WTC11 (cell line): ENCODE measurements at regions not wholly inside any gene's neighbourhood (a gene's known extent, or its start where the extent isn't known, plus 50 kb on each side); places are given as distances from the start of the nearest gene placed in this dataset.

Experiments
- ATAC-seq: fragments of 200-7000 bp; cut with Tn5 transposase; 2 replicates; pipeline ENCODE4 v1.10.0; 2021; ENCODE audit warnings: mild to moderate bottlenecking, moderate library complexity
- CTCF ChIA-PET: fragments of 300-600 bp; sonication (Branson Sonifier 250); formaldehyde crosslinking; loops from one replicate; lab custom pipeline; 2021; ENCODE audit warnings: antibody characterized with exemption; lab: Charles Lee
- POLR2A ChIA-PET: fragments of 350-600 bp; sonication (Branson Sonifier 250); formaldehyde crosslinking; loops from one replicate; lab custom pipeline; 2021; ENCODE audit warnings: antibody characterized with exemption; lab: Charles Lee
- DNase-seq: peaks from one replicate; pipeline ENCODE4 v3.0.0; 2021; ENCODE audit warnings: low spot score
- H3K27ac Mint-ChIP-seq: 2 replicates; pipeline ENCODE4 v1.8.0; 2021; ENCODE audit warnings: mixed read lengths
- H3K27me3 Mint-ChIP-seq: 2 replicates; pipeline ENCODE4 v1.8.0; 2021; ENCODE audit warnings: low read depth, mild to moderate bottlenecking, moderate library complexity, mixed read lengths
- H3K36me3 Mint-ChIP-seq: 2 replicates; pipeline ENCODE4 v1.8.0; 2021; ENCODE audit warnings: mixed read lengths
- H3K4me1 Mint-ChIP-seq: 2 replicates; pipeline ENCODE4 v1.8.0; 2022; ENCODE audit warnings: mixed read lengths
- H3K4me3 Mint-ChIP-seq: 2 replicates; pipeline ENCODE4 v1.8.0; 2021; ENCODE audit warnings: mild to moderate bottlenecking, moderate library complexity, mixed read lengths
- H3K9me3 Mint-ChIP-seq: 2 replicates; pipeline ENCODE4 v1.8.0; 2021; ENCODE audit warnings: mixed read lengths
- ATF1 ChIP-seq: sonication (generic); formaldehyde crosslinking; IDR thresholded peaks from 2 replicates; pipeline ENCODE4 v1.8.1; 2023; ENCODE audit warnings: mild to moderate bottlenecking, moderate library complexity, missing genetic modification reagents
- CBFB ChIP-seq: sonication (generic); formaldehyde crosslinking; IDR thresholded peaks from 2 replicates; pipeline ENCODE4 v1.8.1; 2022; ENCODE audit warnings: mild to moderate bottlenecking, low read depth, missing genetic modification reagents
- CREB1 ChIP-seq: sonication (generic); formaldehyde crosslinking; IDR thresholded peaks from 2 replicates; pipeline ENCODE4 v1.8.0; 2023; ENCODE audit warnings: mild to moderate bottlenecking, missing genetic modification reagents
- E2F1 ChIP-seq: sonication (generic); formaldehyde crosslinking; IDR thresholded peaks from 2 replicates; pipeline ENCODE4 v1.8.0; 2022; ENCODE audit warnings: mild to moderate bottlenecking, missing genetic modification reagents
- ELF4 ChIP-seq: sonication (generic); formaldehyde crosslinking; IDR thresholded peaks from 2 replicates; pipeline ENCODE4 v1.8.1; 2022; ENCODE audit warnings: low read depth, mild to moderate bottlenecking, moderate library complexity, missing genetic modification reagents
- EMX1 ChIP-seq: fragments of 250-450 bp; sonication (Bioruptor Pico); IDR thresholded peaks from 2 replicates; pipeline ENCODE4 v1.8.0; 2021; ENCODE audit warnings: mild to moderate bottlenecking
- ERG ChIP-seq: fragments of 250-450 bp; sonication (Bioruptor Pico); IDR thresholded peaks from 2 replicates; pipeline ENCODE4 v1.8.0; 2021; ENCODE audit warnings: mild to moderate bottlenecking
- FOXP4 ChIP-seq: sonication (generic); formaldehyde crosslinking; IDR thresholded peaks from 2 replicates; pipeline ENCODE4 v1.8.0; 2022; ENCODE audit warnings: mild to moderate bottlenecking, missing genetic modification reagents
- IRF1 ChIP-seq: sonication (generic); formaldehyde crosslinking; IDR thresholded peaks from 2 replicates; pipeline ENCODE4 v1.8.0; 2023; ENCODE audit warnings: missing genetic modification reagents
- IRF2 ChIP-seq: sonication (generic); formaldehyde crosslinking; IDR thresholded peaks from 2 replicates; pipeline ENCODE4 v1.8.0; 2022; ENCODE audit warnings: low read depth, missing genetic modification reagents, borderline replicate concordance
- MXD4 ChIP-seq: fragments of 250-450 bp; sonication (Bioruptor Pico); IDR thresholded peaks from 2 replicates; pipeline ENCODE4 v1.8.0; 2021; ENCODE audit warnings: mild to moderate bottlenecking, moderate library complexity, borderline replicate concordance
- MYBL2 ChIP-seq: sonication (generic); formaldehyde crosslinking; IDR thresholded peaks from 2 replicates; pipeline ENCODE4 v1.8.1; 2023; ENCODE audit warnings: mild to moderate bottlenecking, moderate library complexity, missing genetic modification reagents
- NFE2L1 ChIP-seq: sonication (generic); formaldehyde crosslinking; IDR thresholded peaks from 2 replicates; pipeline ENCODE4 v1.8.1; 2023; ENCODE audit warnings: missing genetic modification reagents
- NR3C1 ChIP-seq: sonication (generic); formaldehyde crosslinking; conservative IDR thresholded peaks from 2 replicates; pipeline ENCODE4 v1.8.1; 2023; ENCODE audit warnings: low read depth, mild to moderate bottlenecking, missing genetic modification reagents
- TCF7 ChIP-seq: sonication (generic); formaldehyde crosslinking; IDR thresholded peaks from 2 replicates; pipeline ENCODE4 v1.8.0; 2022; ENCODE audit warnings: mild to moderate bottlenecking, low read depth, missing genetic modification reagents, moderate library complexity
- TP53 ChIP-seq: sonication (generic); formaldehyde crosslinking; IDR thresholded peaks from 2 replicates; pipeline ENCODE4 v1.8.1; 2023; ENCODE audit warnings: mild to moderate bottlenecking, missing genetic modification reagents
- USF1 ChIP-seq: sonication (generic); formaldehyde crosslinking; IDR thresholded peaks from 2 replicates; pipeline ENCODE4 v1.8.0; 2022; ENCODE audit warnings: mild to moderate bottlenecking, missing genetic modification reagents
- ZNF416 ChIP-seq: fragments of 250-450 bp; sonication (Bioruptor Pico); IDR thresholded peaks from 2 replicates; pipeline ENCODE4 v1.9.0; 2021; ENCODE audit warnings: mild to moderate bottlenecking, inconsistent platforms
- ZNF532 ChIP-seq: fragments of 250-450 bp; sonication (Bioruptor Pico); IDR thresholded peaks from 2 replicates; pipeline ENCODE4 v1.9.0; 2021; ENCODE audit warnings: mild to moderate bottlenecking, borderline replicate concordance
- TF ChIP-seq, protein P1 (sequence below): fragments of 250-450 bp; sonication (Bioruptor Pico); conservative IDR thresholded peaks from 2 replicates; pipeline ENCODE4 v1.9.0; 2021; ENCODE audit warnings: mild to moderate bottlenecking
- TF ChIP-seq, protein P2 (sequence below): fragments of 250-450 bp; sonication (Bioruptor Pico); IDR thresholded peaks from 2 replicates; pipeline ENCODE4 v2.1.2; 2022; ENCODE audit warnings: mild to moderate bottlenecking, moderate library complexity

DNA sequence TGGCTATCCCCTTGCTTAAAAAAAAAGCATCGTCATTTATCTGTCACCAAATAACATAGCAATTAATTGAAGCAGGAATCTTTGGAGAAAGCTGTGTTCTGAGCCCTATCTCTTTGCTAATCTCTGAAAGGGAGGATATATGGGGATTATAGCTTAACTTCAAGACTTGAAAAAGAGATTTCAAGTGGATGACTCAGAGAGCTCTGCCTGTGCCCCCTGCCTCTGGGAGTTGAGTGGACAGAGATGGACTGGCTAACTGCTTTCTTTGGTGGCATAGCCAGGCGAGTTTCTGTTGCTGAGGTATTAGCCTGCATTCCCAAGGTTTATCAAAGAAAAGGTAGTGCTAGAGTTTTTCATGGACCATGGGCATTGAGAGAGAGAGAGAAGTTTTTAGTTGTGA is 91.6 kb downstream of the DDIT4L start (continued):
- no peak for TF ChIP-seq EMX1 (CRISPR knock-in tag)
- TF ChIP-seq ERG (CRISPR knock-in tag) = no peak
- TF ChIP-seq ZNF532 (CRISPR knock-in tag) = no peak
- no peak for TF ChIP-seq TCF7
- no peak for TF ChIP-seq ATF1 (CRISPR knock-in tag)
- TF ChIP-seq, all 79 proteins: peak for 0

GRCh38 chr4:100098011-100098545 is 92.2 kb downstream of the DDIT4L start:
- Mint-ChIP-seq H3K4me3 (no peak overlapping the region), H3K27me3 (no peaks in the 10 kb centered on the region; the same call in 1 of the 2 replicates), H3K36me3 (no peaks in the 10 kb centered on the region), H3K9me3 (no peaks in the 10 kb centered on the region), H3K4me1 (peaks cover 46% of the 10 kb centered on the region), H3K27ac (no peak overlapping the region)
- ATAC-seq = no peak
- TF ChIP-seq MYBL2 (CRISPR knock-in tag) (no peak), USF1 (CRISPR knock-in tag) (no peak), ELF4 (no peak), NFE2L1 (CRISPR knock-in tag) (no peak), E2F1 (no peak), CREB1 (CRISPR knock-in tag) (no peak), FOXP4 (CRISPR knock-in tag) (no peak), IRF2 (no peak), CBFB (CRISPR knock-in tag) (no peak), IRF1 (CRISPR knock-in tag) (no peak), ZNF416 (CRISPR knock-in tag) (no peak), NR3C1 (CRISPR knock-in tag) (no peak), TP53 (CRISPR knock-in tag) (no peak), MXD4 (CRISPR knock-in tag) (no peak)
- TF ChIP-seq, protein P1, sequence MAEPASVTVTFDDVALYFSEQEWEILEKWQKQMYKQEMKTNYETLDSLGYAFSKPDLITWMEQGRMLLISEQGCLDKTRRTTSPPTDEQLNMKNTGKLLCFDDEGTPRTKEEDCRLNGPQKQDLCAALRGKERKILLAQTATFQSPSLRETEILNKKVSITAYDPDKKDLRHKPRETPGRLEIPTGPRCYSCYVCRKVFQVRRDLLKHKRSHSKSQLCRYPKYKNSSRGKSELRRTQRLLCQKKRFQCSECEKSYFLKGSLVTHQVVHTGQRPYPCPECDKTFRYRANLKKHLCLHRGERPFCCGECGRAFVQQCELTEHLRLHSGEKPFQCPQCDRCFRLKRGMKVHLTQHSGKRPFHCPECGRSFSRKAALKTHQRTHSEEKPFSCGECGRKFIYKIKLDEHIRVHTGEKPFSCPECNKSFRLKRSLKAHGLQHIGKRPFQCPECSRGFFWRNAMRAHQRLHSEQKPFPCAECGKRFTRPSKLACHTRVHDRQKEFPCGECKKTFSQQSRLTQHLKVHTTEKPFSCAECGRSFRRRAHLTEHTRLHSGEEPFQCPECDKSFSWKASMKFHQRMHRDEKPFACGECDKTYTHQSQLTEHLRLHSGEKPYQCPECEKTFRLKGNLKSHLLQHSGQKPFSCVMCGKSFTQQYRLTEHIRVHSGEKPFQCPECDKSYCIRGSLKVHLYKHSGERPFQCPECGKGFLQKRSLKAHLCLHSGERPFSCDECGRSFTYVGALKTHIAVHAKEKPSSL (CRISPR knock-in tag) = no peak
- TF ChIP-seq, protein P2, sequence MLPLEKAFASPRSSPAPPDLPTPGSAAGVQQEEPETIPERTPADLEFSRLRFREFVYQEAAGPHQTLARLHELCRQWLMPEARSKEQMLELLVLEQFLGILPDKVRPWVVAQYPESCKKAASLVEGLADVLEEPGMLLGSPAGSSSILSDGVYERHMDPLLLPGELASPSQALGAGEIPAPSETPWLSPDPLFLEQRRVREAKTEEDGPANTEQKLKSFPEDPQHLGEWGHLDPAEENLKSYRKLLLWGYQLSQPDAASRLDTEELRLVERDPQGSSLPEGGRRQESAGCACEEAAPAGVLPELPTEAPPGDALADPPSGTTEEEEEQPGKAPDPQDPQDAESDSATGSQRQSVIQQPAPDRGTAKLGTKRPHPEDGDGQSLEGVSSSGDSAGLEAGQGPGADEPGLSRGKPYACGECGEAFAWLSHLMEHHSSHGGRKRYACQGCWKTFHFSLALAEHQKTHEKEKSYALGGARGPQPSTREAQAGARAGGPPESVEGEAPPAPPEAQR (CRISPR knock-in tag) = no peak
- ChIA-PET CTCF (interaction anchor here (2.3 kb wide), 1 partner anchor 100 kb away, joined by 12 read pairs; no protein-coding TSS in a partner anchor), POLR2A (no interaction called here)
- no peak for DNase-seq
